B cell (primary cell): ENCODE measurements at regions not wholly inside any gene's neighbourhood (a gene's known extent, or its start where the extent isn't known, plus 50 kb on each side); places are given as distances from the start of the nearest gene placed in this dataset.

Experiments
- ATAC-seq: fragments of 200-7000 bp; cut with Tn5 transposase; one replicate; pipeline ENCODE4 v1.10.0; 2021; ENCODE audit warnings: low read depth, mild to moderate bottlenecking, moderate number of reproducible peaks, moderate library complexity
- CTCF ChIA-PET: fragments of 350-600 bp; sonication (Branson Sonifier 250); formaldehyde crosslinking; loops from one replicate; lab custom pipeline; 2021; ENCODE audit warnings: antibody characterized with exemption, inconsistent platforms; lab: Charles Lee
- POLR2A ChIA-PET: fragments of 350-600 bp; sonication (Branson Sonifier 250); formaldehyde crosslinking; loops from one replicate; lab custom pipeline; 2021; ENCODE audit warnings: antibody characterized with exemption; lab: Charles Lee
- DNase-seq: peaks from one replicate; pipeline ENCODE4 v3.0.0; 2013
- H2AFZ ChIP-seq: 2 replicates; pipeline ENCODE4 v1.6.1; 2012; ENCODE audit warnings: mild to moderate bottlenecking, low read depth, low read length; ENCODE audit not compliant: insufficient read depth, poor library complexity, severe bottlenecking
- H3K27ac ChIP-seq, 2 donors: 1 replicate in 1 of 2; 2 replicates in 1 of 2; pipeline ENCODE4 v1.5.1; 2012 to 2013; ENCODE audit warnings: low read length in 2 of 2, mild to moderate bottlenecking in 2 of 2, moderate library complexity in 1 of 2
- H3K27me3 ChIP-seq, 4 experiments: fragments of 200-600 bp in 1 of 4; sonication (generic) in 1 of 4; replicated peaks in 1 of 4; 1 replicate in 2 of 4; 2 replicates in 2 of 4; pipeline versions ENCODE4 v1.6.1 to v1.7.0; 2013 to 2016; ENCODE audit warnings: low read length in 3 of 4, mild to moderate bottlenecking in 2 of 4, mixed read lengths in 1 of 4, moderate library complexity in 1 of 4; ENCODE audit not compliant: insufficient read depth in 4 of 4, control insufficient read depth in 3 of 4; ENCODE audit errors: control extremely low read depth in 1 of 4
- H3K36me3 ChIP-seq, 2 experiments: replicated peaks in 1 of 2; 1 replicate in 1 of 2; 2 replicates in 1 of 2; pipeline versions ENCODE4 v1.6.1 to v1.7.1; 2013; ENCODE audit warnings: low read length in 1 of 2; ENCODE audit not compliant: insufficient read depth in 2 of 2, control insufficient read depth in 1 of 2; ENCODE audit errors: control extremely low read depth in 1 of 2, extremely low read depth in 1 of 2
- H3K4me1 ChIP-seq, 2 donors: fragments of 200-600 bp in 1 of 2; sonication (generic) in 1 of 2; 1 replicate in 1 of 2; 2 replicates in 1 of 2; pipeline versions ENCODE4 v1.5.1 to v1.6.1; 2013 to 2017; ENCODE audit warnings: low read length in 2 of 2; ENCODE audit not compliant: control insufficient read depth in 2 of 2, insufficient read depth in 2 of 2
- H3K4me2 ChIP-seq: replicated peaks from 2 replicates; pipeline ENCODE3; 2012; ENCODE audit warnings: mild to moderate bottlenecking, low read depth, low read length; ENCODE audit not compliant: poor library complexity, severe bottlenecking
- H3K4me3 ChIP-seq, 5 experiments: fragments of 200-600 bp in 1 of 5; sonication (generic) in 1 of 5; 1 replicate in 3 of 5; 2 replicates in 2 of 5; pipeline versions ENCODE4 v1.5.1 to v1.7.0; 2011 to 2016; ENCODE audit warnings: low read length in 4 of 5, mild to moderate bottlenecking in 4 of 5, low read depth in 2 of 5, control low read depth in 1 of 5, moderate library complexity in 1 of 5; ENCODE audit not compliant: insufficient read depth in 1 of 5; ENCODE audit errors: control extremely low read depth in 1 of 5, extremely low read depth in 1 of 5
- H3K79me2 ChIP-seq: fragments of 200-600 bp; sonication (generic); one replicate; pipeline ENCODE4 v1.6.0; 2016; ENCODE audit warnings: low read length; ENCODE audit not compliant: control insufficient read depth, insufficient read depth
- H3K9ac ChIP-seq: fragments of 200-600 bp; sonication (generic); 2 replicates; pipeline ENCODE4 v1.6.1; 2017; ENCODE audit warnings: mild to moderate bottlenecking, low read length, moderate library complexity
- H3K9me3 ChIP-seq, 3 donors: one replicate each; pipeline versions ENCODE4 v1.6.1 to v1.7.1; 2013; ENCODE audit warnings: low read length in 2 of 3; ENCODE audit not compliant: control insufficient read depth in 2 of 3, insufficient read depth in 1 of 3; ENCODE audit errors: control extremely low read depth in 1 of 3
- H4K20me1 ChIP-seq: 2 replicates; pipeline ENCODE4 v1.6.0; 2012; ENCODE audit warnings: mild to moderate bottlenecking, low read length; ENCODE audit not compliant: insufficient read depth, control insufficient read depth, poor library complexity, severe bottlenecking
- H3K27ac Mint-ChIP-seq: one replicate; pipeline ENCODE4 v1.8.0; 2021; ENCODE audit warnings: mixed read lengths
- H3K27me3 Mint-ChIP-seq: one replicate; pipeline ENCODE4 v1.8.0; 2021; ENCODE audit warnings: mixed read lengths
- H3K4me1 Mint-ChIP-seq: one replicate; pipeline ENCODE4 v1.8.0; 2021; ENCODE audit warnings: mixed read lengths
- H3K4me3 Mint-ChIP-seq: one replicate; pipeline ENCODE4 v1.8.0; 2021; ENCODE audit warnings: mixed read lengths
- H3K9me3 Mint-ChIP-seq: one replicate; pipeline ENCODE4 v1.8.0; 2022; ENCODE audit warnings: mixed read lengths; ENCODE audit not compliant: insufficient read depth
- CTCF ChIP-seq: fragments of 200-600 bp; IDR thresholded peaks from one replicate; pipeline ENCODE4 v1.8.0; 2022; ENCODE audit warnings: antibody characterized with exemption, mild to moderate bottlenecking
- EZH2 ChIP-seq: IDR thresholded peaks from 2 replicates; pipeline ENCODE4 v1.6.1; 2012; ENCODE audit warnings: borderline replicate concordance, low read depth, mild to moderate bottlenecking, moderate library complexity, low read length; ENCODE audit not compliant: insufficient read depth, poor library complexity, severe bottlenecking
- WGBS: methylation state at CpG from one replicate; pipeline ENCODE4 v1.1.5; 2013; ENCODE audit warnings: missing lambda C conversion rate; ENCODE audit not compliant: insufficient coverage; 5-methylcytosine and 5-hydroxymethylcytosine counted together
- intact Hi-C: fragments of 100-400 bp; cut with micrococcal nuclease; formaldehyde crosslinking; loops from one replicate; pipeline ENCODE4 v1.10.0; 2022

- CTCF ChIA-PET: no interaction called here
- H3K4me3 ChIP-seq: no peak overlapping the region
- Mint-ChIP-seq H3K4me3 (no peak overlapping the region), H3K27me3 (peaks cover 21% of the 10 kb centered on the region), H3K27ac (no peak overlapping the region), H3K4me1 (no peaks in the 10 kb centered on the region), H3K9me3 (no peaks in the 10 kb centered on the region)
- H3K27me3 ChIP-seq: peaks cover 0 to 3% (median 0%) of the 10 kb centered on the region in 4 experiments
- no peaks in the 10 kb centered on the region for H3K4me1 ChIP-seq
- no peaks in the 10 kb centered on the region for H3K79me2 ChIP-seq
- H3K4me2 ChIP-seq: no peak overlapping the region
- H2AFZ ChIP-seq: no peak overlapping the region
- H4K20me1 ChIP-seq: no peaks in the 10 kb centered on the region
- intact Hi-C loops: no loop called here
- ATAC-seq (no peak), DNase-seq (no peak)
- no peaks in the 10 kb centered on the region for H3K9me3 ChIP-seq
- no peak overlapping the region for H3K9ac ChIP-seq
- POLR2A ChIA-PET: no interaction called here
- WGBS: 67% methylated on average over 8 of the region's 9 CpGs
- H3K36me3 ChIP-seq: no peaks in the 10 kb centered on the region
- TF ChIP-seq CTCF: no peak
- no peak for TF ChIP-seq EZH2
- H3K27ac ChIP-seq: no peak overlapping the region
These were observed 245.3 kb downstream of the CTTN start for GRCh38 chr11:70643642-70644041.

GRCh38 chr11:70644343-70645060 is 246.2 kb downstream of the CTTN start:
- Mint-ChIP-seq H3K9me3 (no peaks in the 10 kb centered on the region), H3K27ac (no peak overlapping the region), H3K27me3 (peaks cover 24% of the 10 kb centered on the region), H3K4me3 (no peak overlapping the region), H3K4me1 (no peaks in the 10 kb centered on the region)
- ATAC-seq (no peak), DNase-seq (no peak)
- no peaks in the 10 kb centered on the region for H4K20me1 ChIP-seq
- no peak overlapping the region for H2AFZ ChIP-seq
- H3K4me2 ChIP-seq: no peak overlapping the region
- ChIA-PET POLR2A (no interaction called here), CTCF (no interaction called here)
- TF ChIP-seq EZH2 (no peak), CTCF (no peak)
- no peak overlapping the region for H3K4me3 ChIP-seq
- H3K36me3 ChIP-seq: no peaks in the 10 kb centered on the region
- H3K9me3 ChIP-seq: no peaks in the 10 kb centered on the region
- no peaks in the 10 kb centered on the region for H3K79me2 ChIP-seq
- intact Hi-C loops: no loop called here
- no peak overlapping the region for H3K27ac ChIP-seq
- peaks cover 0 to 3% (median 0%) of the 10 kb centered on the region in 4 experiments for H3K27me3 ChIP-seq
- H3K9ac ChIP-seq: no peak overlapping the region
- H3K4me1 ChIP-seq: no peaks in the 10 kb centered on the region
- 79% methylated on average over 12 of the region's 15 CpGs for WGBS
